AG09309 (cell line): ENCODE measurements at regions not wholly inside any gene's neighbourhood (a gene's known extent, or its start where the extent isn't known, plus 50 kb on each side); places are given as distances from the start of the nearest gene placed in this dataset.
"Not testable (repeated sequence)": the region's sequence is repeated elsewhere in the genome, so short reads cannot be mapped to it uniquely, and the experiment has no call there.

Source experiments
- DNase-seq: peaks from one replicate; pipeline ENCODE4 v3.0.0-alpha.2; 2010; ENCODE audit warnings: low read depth
- H3K4me3 ChIP-seq: 2 replicates; pipeline ENCODE4 v1.5.1; 2011; ENCODE audit warnings: mild to moderate bottlenecking, low read depth, low read length, moderate library complexity; ENCODE audit not compliant: control insufficient read depth
- CTCF ChIP-seq: IDR thresholded peaks from 2 replicates; pipeline ENCODE4 v1.5.1; 2011; ENCODE audit warnings: mild to moderate bottlenecking, low read depth, low read length, inconsistent platforms; ENCODE audit not compliant: insufficient read depth, control insufficient read depth; ENCODE audit errors: missing control alignments

GRCh38 chr21:15455819-15456462 is 273.8 kb upstream of the USP25 start:
- no peak for DNase-seq
- no peak overlapping the region for H3K4me3 ChIP-seq
- TF ChIP-seq CTCF = no peak

DNA sequence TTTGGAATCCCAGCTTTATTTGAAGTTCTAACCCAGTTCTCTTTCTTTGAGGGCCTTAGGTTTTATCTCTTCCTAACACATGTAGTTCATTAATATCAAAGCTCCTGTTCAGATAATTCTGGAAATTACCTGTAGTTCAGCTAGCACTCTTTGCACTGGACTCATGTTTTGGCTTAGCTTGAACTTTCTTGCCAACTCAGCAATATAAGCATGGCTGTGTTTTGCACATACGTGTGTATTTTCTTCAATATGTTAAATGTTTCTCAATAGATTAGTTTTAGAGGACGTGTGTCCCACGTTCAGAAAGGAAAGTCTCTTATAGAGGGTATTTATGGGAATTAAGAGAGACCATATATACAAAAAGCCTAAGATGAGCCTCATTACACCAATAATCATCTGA is 271.8 kb upstream of the USP25 start:
- H3K4me3 ChIP-seq = no peak overlapping the region
- no peak for TF ChIP-seq CTCF
- no peak for DNase-seq

- TF ChIP-seq CTCF = no peak
- no peak overlapping the region for H3K4me3 ChIP-seq
- no peak for DNase-seq
Measured at GRCh38 chr21:15462092-15462491, 267.7 kb upstream of the USP25 start.

- H3K4me3 ChIP-seq = no peak overlapping the region
- no peak for DNase-seq
- TF ChIP-seq CTCF = no peak
Measured at GRCh38 chr21:15466329-15466728, 263.5 kb upstream of the USP25 start.

- DNase-seq = no peak
- no peak for TF ChIP-seq CTCF
- no peak overlapping the region for H3K4me3 ChIP-seq
Measured at GRCh38 chr21:15468368-15468767, 261.4 kb upstream of the USP25 start.

DNA sequence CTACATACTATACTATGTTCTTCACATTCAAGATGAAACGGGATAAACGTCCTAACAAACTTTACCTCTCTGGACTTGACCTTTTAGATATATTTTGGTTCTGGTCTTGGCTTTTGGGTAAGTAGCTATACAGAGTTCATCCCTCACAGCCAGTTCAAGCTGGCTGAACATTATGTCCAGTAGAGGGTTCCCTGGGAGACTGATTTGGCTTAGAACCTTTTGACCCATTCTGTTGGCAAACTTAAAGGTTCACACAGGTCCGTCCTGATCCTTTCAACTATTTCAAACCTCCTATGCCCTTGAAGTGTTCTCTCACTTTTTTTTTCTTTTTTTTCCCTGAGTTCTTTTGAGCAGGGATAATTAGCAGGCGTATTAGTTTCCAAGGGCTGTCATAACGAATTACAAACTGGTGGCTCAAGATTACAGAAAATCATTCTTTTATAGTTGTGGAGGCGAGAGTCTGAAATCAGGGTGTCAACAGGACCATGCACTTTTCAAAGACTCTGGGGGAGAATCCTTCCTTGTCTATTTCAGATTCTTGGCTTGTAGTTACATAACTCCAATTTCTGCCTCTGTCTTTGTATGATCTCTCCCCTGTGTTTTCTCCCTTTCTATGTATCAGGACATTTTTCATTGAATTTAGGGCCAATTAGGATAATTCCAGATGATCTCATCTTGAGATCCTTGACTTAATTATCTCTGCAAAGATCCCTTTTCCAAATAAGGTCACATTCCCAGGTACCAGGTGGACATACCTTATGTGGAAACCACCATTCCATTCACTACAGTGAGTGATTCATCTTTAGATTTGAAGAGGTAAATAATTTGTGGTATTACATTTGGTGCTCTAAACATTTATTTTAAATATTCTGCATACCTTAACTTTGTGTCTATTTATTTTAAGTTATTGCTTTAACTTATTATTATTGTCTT is 257.4 kb upstream of the USP25 start:
- no peak for TF ChIP-seq CTCF
- no peak overlapping the region for H3K4me3 ChIP-seq
- no peak for DNase-seq

GRCh38 chr21:15477773-15478172 is 252.0 kb upstream of the USP25 start:
- H3K4me3 ChIP-seq, DNase-seq: not testable (repeated sequence)
